GM21737 (cell line): ENCODE measurements at regions not wholly inside any gene's neighbourhood (a gene's known extent, or its start where the extent isn't known, plus 50 kb on each side); places are given as distances from the start of the nearest gene placed in this dataset.
"Not testable (repeated sequence)": the region's sequence is repeated elsewhere in the genome, so short reads cannot be mapped to it uniquely, and the experiment has no call there.

Experiments used
- ATAC-seq: cut with Tn5 transposase; IDR thresholded peaks from one replicate; pipeline ENCODE4 v1.9.1; 2021; ENCODE audit warnings: mild to moderate bottlenecking, moderate library complexity; ENCODE audit not compliant: unreplicated experiment

DNA sequence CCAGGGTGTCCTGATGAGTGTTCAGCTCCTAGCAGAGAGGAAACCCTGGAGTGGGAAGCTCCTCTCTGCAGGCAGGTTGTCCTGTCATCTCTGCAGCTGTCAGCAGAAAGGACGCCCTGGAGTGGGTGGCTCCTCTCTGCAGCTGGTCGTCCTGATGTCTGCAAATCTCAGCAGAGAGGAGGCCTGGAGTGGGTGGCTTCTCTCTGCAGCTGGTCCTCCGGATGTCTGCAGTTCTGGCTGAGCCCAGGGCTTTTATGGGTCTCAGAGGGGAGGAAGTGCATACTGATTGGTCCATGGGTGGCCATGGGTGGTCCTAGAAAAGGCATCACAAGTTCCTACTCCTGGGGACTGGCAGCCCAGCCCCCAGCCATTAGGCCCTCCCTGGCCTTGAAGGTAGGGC is 102.6 kb upstream of the BNIP2 start:
- ATAC-seq: no peak

DNA sequence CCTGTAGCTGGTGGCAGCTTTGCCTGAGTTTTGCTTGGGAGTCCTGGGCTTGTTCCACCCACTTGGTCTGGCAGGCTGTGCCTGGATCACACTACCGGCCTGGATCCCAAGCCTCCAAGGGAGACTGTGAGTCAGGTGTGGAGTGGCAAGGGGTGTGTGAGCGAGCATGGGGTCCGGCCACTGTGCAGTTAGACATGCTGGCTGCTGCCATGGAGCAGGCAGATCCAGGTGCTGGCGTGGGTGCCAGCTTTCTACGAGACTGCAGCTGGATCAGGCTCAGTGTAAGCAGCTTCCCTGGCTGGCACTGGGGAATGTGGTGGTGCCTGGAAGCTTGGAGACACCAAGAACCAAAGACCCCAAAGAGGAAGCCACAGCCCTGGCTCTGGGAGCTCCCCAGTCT is 102.0 kb upstream of the BNIP2 start:
- no peak for ATAC-seq

DNA sequence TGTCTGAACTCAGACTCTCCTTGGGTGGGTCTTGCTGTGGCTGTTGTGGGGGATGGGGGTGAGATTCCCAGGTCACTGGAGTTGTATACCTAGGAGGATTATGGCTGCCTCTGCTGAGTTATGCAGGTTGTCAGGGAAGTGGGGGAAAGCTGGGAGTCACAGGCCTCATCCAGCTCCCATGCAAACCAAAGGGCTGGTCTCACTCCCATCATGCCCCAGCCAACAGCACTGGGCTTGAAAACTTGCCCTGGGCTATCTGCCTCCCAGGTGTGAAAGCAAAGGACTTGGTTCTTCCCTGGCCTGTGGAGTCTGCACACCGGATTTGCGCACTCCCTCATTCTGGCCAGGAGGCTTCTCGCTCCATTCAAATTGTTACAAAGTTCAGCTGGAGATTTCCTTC is 97.3 kb upstream of the BNIP2 start:
- not testable (repeated sequence) for ATAC-seq

DNA sequence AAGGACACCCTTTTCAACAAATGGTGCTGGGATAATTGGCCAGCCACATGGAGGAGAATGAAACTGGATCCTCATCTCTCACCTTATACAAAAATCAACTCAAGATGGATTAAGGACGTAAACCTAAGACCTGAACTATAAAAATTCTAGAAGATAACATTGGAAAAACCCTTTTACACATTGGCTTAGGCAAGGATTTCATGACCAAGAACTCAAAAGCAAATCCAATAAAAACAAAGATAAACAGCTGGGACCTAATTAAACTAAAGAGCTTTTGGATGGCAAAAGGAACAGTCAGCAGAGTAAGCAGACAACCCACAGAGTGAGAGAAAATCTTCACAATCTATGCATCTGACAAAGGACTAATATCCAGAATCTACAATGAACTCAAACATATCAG is 96.9 kb upstream of the BNIP2 start:
- not testable (repeated sequence) for ATAC-seq

DNA sequence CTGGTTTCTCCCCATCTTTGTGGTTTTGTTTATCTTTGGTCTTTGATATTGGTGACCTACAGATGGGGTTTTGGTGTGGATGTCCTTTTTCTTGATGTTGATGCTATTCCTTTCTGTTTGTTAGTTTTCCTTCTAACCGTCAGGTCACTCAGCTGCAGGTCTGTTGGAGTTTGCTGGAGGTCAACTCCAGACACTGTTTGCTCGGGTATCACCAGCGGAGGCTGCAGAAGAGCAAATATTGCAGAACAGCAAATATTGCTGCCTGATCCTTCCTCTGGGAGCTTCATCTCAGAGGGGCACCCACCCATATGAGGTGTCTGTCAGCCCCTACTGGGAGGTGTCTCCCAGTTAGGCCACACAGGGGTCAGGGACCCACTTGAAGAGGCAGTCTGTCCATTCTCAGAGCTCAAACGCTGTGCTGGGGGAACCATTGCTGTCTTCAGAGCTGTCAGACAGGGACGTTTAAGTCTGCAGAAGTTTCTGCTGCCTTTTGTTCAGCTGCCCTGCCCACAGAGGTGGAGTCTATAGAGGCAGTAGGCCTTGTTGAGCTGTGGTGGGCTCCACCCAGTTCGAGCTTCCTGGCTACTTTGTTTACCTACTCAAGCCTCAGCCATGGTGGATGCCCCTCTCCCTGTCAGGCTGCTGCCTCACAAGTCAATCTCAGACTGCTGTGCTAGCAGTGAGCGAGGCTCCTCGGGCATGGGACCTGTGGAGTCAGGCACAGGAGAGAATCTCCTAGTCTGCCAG is 94.8 kb upstream of the BNIP2 start:
- not testable (repeated sequence) for ATAC-seq

DNA sequence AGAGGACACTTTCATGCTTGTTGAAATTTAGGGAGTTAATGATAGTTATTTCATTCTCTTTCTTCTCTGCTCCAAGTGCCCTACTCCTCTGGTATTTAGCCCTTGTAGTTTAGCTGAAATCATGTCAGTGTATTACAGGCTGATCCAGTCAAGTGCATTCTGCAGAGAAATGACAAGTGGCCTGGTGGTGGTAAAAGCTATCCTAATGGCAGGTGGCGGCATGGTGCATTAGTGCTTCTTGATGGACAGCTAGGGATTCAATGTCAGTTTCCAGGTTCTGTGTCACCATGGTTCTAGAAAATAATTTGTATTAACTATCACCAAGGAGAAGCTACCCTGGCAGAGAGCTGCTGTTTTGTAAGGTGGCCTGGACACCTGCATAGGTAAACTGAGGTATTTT is 90.0 kb upstream of the BNIP2 start:
- ATAC-seq: no peak

DNA sequence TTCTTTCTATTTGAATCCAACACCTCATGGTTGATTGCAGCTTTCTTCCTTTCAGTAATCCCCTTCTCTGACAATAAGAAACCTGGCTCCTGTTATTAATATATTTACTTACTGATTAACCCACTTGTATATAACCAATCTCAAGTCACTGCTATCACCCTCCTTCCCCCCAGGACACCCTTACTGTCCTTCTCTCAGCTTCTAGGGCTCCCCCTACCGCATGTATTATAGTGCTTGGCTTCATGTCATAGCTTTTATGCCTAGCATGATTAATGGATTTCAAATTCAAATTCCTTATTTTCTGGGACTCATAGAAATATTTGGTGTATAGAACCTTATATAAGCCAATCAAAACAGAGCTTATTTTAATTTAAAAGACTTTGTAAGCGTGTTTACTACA is 75.7 kb upstream of the BNIP2 start:
- ATAC-seq: no peak

DNA sequence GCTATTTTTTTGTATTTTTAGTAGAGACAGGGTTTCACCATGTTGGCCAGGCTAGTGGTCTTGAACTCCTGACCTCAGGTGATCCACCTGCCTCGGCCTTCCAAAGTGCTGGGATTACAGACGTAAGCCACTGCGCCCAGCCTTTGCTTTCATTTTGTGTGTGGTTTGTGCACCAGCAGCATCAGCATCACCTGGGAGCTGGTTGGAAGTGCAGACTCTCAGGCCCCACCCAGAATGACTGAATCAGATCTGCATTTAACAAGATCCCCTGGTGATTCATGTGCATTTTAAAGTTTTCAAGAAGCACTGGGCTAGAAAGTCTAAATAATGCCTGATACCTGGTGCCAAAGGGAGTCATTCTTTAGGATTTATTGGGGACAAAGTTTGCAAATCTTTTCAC is 73.4 kb upstream of the BNIP2 start:
- no peak for ATAC-seq

DNA sequence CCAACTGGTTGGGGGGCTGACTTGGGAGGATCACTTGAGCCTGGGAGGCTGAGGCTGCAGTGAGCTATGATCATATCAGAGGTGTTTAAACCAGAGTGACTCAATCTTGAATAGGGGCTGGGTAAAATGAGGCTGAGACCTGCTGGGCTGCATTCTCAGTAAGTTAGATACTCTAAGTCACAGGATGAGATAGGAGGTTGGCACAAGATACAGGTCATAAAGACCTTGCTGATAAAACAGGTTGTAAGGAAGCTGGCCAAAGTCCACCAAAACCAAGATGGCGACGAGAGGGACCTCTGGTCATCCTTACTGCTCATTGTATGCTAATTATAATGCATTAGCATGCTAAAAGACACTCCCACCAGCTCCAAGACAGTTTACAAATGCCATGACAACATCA is 71.1 kb upstream of the BNIP2 start:
- not testable (repeated sequence) for ATAC-seq

DNA sequence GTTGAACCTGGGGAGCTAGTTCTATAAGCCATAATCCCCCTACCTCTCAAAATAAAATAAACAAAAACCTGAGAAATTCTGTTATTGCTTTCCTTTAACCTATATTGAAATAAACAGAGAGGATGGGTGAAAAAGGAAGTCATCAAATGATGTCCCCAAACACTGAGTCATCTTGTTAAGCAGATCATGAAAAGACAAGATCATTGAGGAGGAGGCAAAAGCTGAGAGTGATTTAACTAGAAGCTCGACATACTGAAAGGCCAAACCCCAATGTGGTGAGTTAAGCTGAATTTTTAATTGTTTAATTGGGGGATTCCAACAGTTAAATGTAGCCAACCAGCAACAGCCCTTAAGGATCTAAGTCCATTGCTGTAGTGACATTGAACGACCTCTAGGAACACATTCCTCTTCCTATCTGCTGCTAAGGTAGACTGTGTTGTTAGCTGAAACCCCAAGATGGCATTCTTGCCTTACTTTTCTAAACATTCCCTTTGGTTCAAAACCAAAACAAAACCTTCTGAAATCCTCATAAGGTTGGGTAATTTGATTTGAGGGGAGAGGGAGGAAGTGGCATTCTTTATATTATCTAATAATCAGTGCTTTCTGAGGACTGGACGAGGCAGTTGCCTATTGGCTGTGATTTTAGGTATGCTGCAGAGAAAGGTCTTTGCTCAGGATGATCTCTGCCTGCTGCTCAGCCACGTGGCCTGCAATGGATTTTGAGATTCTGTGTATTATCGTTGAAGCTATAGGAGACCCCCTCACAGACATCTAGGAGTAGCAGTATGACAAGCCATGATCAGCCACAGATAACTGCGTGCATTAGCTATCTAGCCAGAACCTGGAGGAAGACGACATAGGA is 62.7 kb upstream of the BNIP2 start:
- ATAC-seq: no peak

DNA sequence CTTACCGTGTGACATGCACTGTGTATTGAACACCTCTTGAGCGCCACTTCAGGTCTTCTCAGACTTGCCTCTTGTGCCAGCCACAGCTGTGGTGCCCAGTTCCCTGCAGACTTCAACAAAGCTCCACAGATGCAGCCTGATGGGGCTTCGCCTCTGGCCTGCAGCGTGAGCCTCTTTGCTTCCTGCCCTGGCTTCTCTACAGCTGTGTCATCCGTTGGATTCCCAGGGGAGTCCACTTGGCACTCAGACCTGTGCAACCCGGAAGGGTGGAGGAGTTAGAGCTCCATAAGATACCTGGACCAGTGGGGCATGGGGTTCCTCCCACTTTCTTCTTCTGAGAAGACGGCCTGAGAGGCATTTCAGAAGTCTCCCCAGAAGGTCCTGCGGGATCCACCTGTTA is 57.7 kb upstream of the BNIP2 start:
- no peak for ATAC-seq

DNA sequence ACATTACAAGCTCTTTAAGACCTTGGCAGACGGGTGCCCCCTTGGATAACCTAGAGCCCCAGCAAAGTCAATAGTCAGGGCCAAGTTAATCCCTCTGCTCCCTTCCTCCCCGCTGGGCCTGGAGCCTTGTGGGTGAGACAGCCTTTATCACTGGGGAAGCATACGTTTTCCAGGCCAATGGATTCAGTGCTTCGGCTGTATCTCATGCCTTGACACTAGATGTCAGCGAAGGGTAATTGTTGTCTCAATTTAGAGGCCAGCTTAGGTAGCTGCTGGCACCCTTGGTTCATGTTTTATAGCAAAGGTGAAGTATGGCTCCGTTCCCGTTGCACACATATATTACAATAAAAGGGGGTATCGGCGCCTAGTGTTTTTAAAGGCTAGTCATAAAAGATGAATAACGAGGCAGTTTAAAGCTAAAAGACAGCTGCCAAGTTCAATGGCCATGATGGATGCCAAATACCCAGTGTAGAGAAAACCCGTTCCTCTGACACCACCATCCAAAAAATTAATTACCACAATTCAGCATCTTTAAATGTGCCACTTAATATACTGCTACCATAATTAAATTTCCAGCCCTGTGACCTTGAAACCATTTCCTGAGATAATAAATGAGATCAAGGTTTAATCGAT is 52.3 kb upstream of the BNIP2 start:
- ATAC-seq: no peak

DNA sequence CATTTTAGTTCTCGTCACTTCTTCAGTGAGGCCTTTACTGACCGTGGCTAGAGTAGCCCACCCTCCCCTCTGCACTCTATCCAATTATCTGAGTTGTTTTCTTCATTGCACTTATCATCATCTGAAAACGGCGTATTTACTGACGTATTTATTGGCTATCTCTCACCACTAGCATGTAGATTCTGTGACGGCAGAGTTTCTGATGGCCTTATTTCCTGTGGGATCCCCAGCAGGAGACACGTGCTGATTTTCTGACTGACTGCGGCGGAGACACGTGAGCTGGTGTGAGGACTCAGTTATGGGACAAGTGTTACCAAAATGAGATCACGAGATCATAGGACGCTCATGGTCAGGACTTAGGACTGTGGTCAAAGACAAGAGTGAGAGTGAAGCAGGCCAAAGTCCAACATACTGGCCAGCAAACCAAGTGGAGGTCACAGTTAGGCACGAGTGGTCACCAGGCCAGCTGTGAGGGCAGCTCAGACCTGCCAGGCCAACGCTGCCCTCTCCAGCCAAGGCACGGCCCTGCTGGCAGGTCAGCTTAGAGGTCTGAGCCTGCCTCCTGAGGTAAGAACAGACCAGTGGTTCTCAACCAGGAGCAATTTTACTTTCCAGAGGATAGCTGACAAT is 50.6 kb upstream of the BNIP2 start:
- ATAC-seq: no peak
